ENCODE measurements at regions not wholly inside any gene's neighbourhood (a gene's known extent, or its start where the extent isn't known, plus 50 kb on each side); places are given as distances from the start of the nearest gene placed in this dataset.

- Histone ChIP-seq H3K27me3 (ENCODE audit: low read depth) (no peaks in the 10 kb centered on the region), H3K27ac (no peak overlapping the region), H3K4me3 (no peak overlapping the region), H3K36me3 (no peaks in the 10 kb centered on the region), H3K9me3 (no peaks in the 10 kb centered on the region), H3K4me1 (no peaks in the 10 kb centered on the region)
- DNase-seq (no peak), ATAC-seq (no peak)
- TF ChIP-seq CTCF (IDR thresholded peaks at IDR 0.05): no peak
- intact Hi-C loops (cut with DNase I): no loop called here
These were observed 499.0 kb upstream of the SEMA6D start for GRCh38 chr15:47218295-47218694.

GRCh38 chr15:47244361-47244760 lies 472.9 kb upstream of the SEMA6D start:
- Histone ChIP-seq H3K27me3 (ENCODE audit: low read depth) (no peaks in the 10 kb centered on the region), H3K4me3 (no peak overlapping the region), H3K9me3 (no peaks in the 10 kb centered on the region), H3K4me1 (no peaks in the 10 kb centered on the region), H3K27ac (no peak overlapping the region), H3K36me3 (no peaks in the 10 kb centered on the region)
- DNase-seq: no peak
- ATAC-seq: no peak
- intact Hi-C loops (cut with DNase I): no loop called here
- TF ChIP-seq CTCF (IDR thresholded peaks at IDR 0.05): no peak

- intact Hi-C loops (cut with DNase I): no loop called here
- no peak for ATAC-seq
- no peaks in the 10 kb centered on the region for H3K9me3 ChIP-seq
- TF ChIP-seq CTCF (IDR thresholded peaks at IDR 0.05): no peak
- H3K4me3 ChIP-seq: no peak overlapping the region
- H3K27me3 ChIP-seq (ENCODE audit: low read depth): no peaks in the 10 kb centered on the region
- H3K36me3 ChIP-seq: no peaks in the 10 kb centered on the region
- H3K27ac ChIP-seq: no peak overlapping the region
- no peaks in the 10 kb centered on the region for H3K4me1 ChIP-seq
- DNase-seq: no peak
These were observed 471.0 kb upstream of the SEMA6D start for GRCh38 chr15:47246317-47246716.

GRCh38 chr15:47258521-47258920 lies 458.8 kb upstream of the SEMA6D start:
- TF ChIP-seq CTCF (IDR thresholded peaks at IDR 0.05): no peak
- ATAC-seq (no peak), DNase-seq (no peak)
- no peaks in the 10 kb centered on the region for H3K36me3 ChIP-seq
- peaks cover 10% of the 10 kb centered on the region for H3K9me3 ChIP-seq
- intact Hi-C loops (cut with DNase I): no loop called here
- no peak overlapping the region for H3K27ac ChIP-seq
- H3K4me3 ChIP-seq: no peak overlapping the region
- H3K27me3 ChIP-seq (ENCODE audit: low read depth): no peaks in the 10 kb centered on the region
- H3K4me1 ChIP-seq: no peaks in the 10 kb centered on the region

- H3K4me3 ChIP-seq: no peak overlapping the region
- intact Hi-C loops (cut with DNase I): no loop called here
- H3K4me1 ChIP-seq: no peaks in the 10 kb centered on the region
These were observed 451.6 kb upstream of the SEMA6D start for GRCh38 chr15:47265686-47266085.

More at GRCh38 chr15:47265686-47266085, 451.6 kb upstream of the SEMA6D start:
- ATAC-seq: no peak
- Histone ChIP-seq H3K36me3 (no peaks in the 10 kb centered on the region), H3K9me3 (no peaks in the 10 kb centered on the region), H3K27ac (no peak overlapping the region), H3K27me3 (ENCODE audit: low read depth) (no peaks in the 10 kb centered on the region)
- no peak for TF ChIP-seq CTCF (IDR thresholded peaks at IDR 0.05)
- no peak for DNase-seq

Measured in lower lobe of right lung (tissue), 2 donors.